Mammary epithelial cell (primary cell): ENCODE measurements at regions not wholly inside any gene's neighbourhood (a gene's known extent, or its start where the extent isn't known, plus 50 kb on each side); places are given as distances from the start of the nearest gene placed in this dataset.
"Not testable (repeated sequence)": the region's sequence is repeated elsewhere in the genome, so short reads cannot be mapped to it uniquely, and the experiment has no call there.

Experiments used
- CTCF ChIP-seq, 2 donors: IDR thresholded peaks in 1 of 2; conservative IDR thresholded peaks in 1 of 2; 2 replicates each; pipeline ENCODE4 v1.5.1; 2011 to 2012; ENCODE audit warnings: inconsistent platforms in 2 of 2, low read length in 2 of 2, mild to moderate bottlenecking in 2 of 2, control low read depth in 1 of 2, low read depth in 1 of 2; ENCODE audit not compliant: insufficient read depth in 1 of 2; ENCODE audit errors: extremely low read depth in 1 of 2
- EZH2 ChIP-seq: IDR thresholded peaks from 2 replicates; pipeline ENCODE4 v1.6.1; 2012; ENCODE audit warnings: low read length, inconsistent platforms, borderline replicate concordance

GRCh38 chr5:15357092-15357453 is 142.9 kb upstream of the FBXL7 start:
- not testable (repeated sequence) for TF ChIP-seq CTCF (conservative IDR thresholded peaks at IDR 0.05 in 1 of 2, IDR thresholded peaks at IDR 0.05 in 1 of 2; ENCODE audit: extremely low read depth in 1 of 2, insufficient read depth in 1 of 2, low read depth in 1 of 2, low read length in 2 of 2); EZH2
